ENCODE measurements at regions not wholly inside any gene's neighbourhood (a gene's known extent, or its start where the extent isn't known, plus 50 kb on each side); places are given as distances from the start of the nearest gene placed in this dataset.

DNA sequence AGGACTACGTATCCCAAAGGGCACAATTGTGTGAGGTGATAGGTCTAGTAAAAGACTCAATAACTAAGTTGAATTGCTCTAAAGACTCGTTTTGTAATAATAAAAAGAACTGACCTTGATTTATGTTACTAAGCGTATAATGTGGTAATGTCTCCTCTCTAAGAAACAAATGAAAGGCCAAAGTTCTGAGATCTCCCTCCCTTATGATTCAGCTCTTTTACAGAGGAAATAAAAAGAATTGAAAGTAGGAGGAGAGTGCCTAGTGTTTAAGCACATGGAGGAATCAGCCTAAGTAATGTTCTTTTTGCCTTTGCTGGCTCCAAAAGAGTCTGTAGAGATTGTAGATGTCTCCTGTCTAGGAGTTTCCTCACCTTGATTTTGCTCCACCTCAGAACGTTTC lies 98.0 kb downstream of the ARL4A start:
- H3K27me3 Mint-ChIP-seq (ENCODE audit: insufficient read depth, low read depth, poor library complexity), result no peaks in the 10 kb centered on the region
- ATAC-seq, result no peak
- H3K9me3 Mint-ChIP-seq, result no peaks in the 10 kb centered on the region
- H3K36me3 ChIP-seq (ENCODE audit: insufficient read depth), result no peaks in the 10 kb centered on the region
- no peaks in the 10 kb centered on the region for H3F3A ChIP-seq (replicated peaks; ENCODE audit: low read depth)
- no peaks in the 10 kb centered on the region for H4K20me1 ChIP-seq (replicated peaks; ENCODE audit: insufficient read depth)
- TF ChIP-seq, protein P1, sequence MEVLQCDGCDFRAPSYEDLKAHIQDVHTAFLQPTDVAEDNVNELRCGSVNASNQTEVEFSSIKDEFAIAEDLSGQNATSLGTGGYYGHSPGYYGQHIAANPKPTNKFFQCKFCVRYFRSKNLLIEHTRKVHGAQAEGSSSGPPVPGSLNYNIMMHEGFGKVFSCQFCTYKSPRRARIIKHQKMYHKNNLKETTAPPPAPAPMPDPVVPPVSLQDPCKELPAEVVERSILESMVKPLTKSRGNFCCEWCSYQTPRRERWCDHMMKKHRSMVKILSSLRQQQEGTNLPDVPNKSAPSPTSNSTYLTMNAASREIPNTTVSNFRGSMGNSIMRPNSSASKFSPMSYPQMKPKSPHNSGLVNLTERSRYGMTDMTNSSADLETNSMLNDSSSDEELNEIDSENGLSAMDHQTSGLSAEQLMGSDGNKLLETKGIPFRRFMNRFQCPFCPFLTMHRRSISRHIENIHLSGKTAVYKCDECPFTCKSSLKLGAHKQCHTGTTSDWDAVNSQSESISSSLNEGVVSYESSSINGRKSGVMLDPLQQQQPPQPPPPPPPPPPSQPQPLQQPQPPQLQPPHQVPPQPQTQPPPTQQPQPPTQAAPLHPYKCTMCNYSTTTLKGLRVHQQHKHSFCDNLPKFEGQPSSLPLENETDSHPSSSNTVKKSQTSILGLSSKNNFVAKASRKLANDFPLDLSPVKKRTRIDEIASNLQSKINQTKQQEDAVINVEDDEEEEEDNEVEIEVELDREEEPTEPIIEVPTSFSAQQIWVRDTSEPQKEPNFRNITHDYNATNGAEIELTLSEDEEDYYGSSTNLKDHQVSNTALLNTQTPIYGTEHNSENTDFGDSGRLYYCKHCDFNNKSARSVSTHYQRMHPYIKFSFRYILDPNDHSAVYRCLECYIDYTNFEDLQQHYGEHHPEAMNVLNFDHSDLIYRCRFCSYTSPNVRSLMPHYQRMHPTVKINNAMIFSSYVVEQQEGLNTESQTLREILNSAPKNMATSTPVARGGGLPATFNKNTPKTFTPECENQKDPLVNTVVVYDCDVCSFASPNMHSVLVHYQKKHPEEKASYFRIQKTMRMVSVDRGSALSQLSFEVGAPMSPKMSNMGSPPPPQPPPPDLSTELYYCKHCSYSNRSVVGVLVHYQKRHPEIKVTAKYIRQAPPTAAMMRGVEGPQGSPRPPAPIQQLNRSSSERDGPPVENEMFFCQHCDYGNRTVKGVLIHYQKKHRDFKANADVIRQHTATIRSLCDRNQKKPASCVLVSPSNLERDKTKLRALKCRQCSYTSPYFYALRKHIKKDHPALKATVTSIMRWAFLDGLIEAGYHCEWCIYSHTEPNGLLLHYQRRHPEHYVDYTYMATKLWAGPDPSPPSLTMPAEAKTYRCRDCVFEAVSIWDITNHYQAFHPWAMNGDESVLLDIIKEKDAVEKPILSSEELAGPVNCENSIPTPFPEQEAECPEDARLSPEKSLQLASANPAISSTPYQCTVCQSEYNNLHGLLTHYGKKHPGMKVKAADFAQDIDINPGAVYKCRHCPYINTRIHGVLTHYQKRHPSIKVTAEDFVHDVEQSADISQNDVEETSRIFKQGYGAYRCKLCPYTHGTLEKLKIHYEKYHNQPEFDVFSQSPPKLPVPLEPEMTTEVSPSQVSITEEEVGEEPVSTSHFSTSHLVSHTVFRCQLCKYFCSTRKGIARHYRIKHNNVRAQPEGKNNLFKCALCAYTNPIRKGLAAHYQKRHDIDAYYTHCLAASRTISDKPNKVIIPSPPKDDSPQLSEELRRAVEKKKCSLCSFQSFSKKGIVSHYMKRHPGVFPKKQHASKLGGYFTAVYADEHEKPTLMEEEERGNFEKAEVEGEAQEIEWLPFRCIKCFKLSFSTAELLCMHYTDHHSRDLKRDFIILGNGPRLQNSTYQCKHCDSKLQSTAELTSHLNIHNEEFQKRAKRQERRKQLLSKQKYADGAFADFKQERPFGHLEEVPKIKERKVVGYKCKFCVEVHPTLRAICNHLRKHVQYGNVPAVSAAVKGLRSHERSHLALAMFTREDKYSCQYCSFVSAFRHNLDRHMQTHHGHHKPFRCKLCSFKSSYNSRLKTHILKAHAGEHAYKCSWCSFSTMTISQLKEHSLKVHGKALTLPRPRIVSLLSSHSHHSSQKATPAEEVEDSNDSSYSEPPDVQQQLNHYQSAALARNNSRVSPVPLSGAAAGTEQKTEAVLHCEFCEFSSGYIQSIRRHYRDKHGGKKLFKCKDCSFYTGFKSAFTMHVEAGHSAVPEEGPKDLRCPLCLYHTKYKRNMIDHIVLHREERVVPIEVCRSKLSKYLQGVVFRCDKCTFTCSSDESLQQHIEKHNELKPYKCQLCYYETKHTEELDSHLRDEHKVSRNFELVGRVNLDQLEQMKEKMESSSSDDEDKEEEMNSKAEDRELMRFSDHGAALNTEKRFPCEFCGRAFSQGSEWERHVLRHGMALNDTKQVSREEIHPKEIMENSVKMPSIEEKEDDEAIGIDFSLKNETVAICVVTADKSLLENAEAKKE (CRISPR knock-in tag; IDR thresholded peaks at IDR 0.05), result no peak
- TF ChIP-seq EZH2phosphoT487 (IDR thresholded peaks at IDR 0.05; ENCODE audit: unreplicated experiment), result no peak
- TF ChIP-seq, protein P2, sequence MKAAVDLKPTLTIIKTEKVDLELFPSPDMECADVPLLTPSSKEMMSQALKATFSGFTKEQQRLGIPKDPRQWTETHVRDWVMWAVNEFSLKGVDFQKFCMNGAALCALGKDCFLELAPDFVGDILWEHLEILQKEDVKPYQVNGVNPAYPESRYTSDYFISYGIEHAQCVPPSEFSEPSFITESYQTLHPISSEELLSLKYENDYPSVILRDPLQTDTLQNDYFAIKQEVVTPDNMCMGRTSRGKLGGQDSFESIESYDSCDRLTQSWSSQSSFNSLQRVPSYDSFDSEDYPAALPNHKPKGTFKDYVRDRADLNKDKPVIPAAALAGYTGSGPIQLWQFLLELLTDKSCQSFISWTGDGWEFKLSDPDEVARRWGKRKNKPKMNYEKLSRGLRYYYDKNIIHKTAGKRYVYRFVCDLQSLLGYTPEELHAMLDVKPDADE (IDR thresholded peaks at IDR 0.05), result no peak
- DNase-seq (ENCODE audit: low spot score), result no peak
- peak overlapping the region; percentile 76 for H2AFZ ChIP-seq
- H3K27ac ChIP-seq (ENCODE audit: low read depth), result no peak overlapping the region
- no peaks in the 10 kb centered on the region for H3K36me3 Mint-ChIP-seq (ENCODE audit: low read depth)
- H3K27ac Mint-ChIP-seq, result no peak overlapping the region
- H3K9me2 ChIP-seq (ENCODE audit: insufficient read depth), result no peaks in the 10 kb centered on the region
- H3K27me3 ChIP-seq (ENCODE audit: insufficient read depth), result no peaks in the 10 kb centered on the region
- no peaks in the 10 kb centered on the region for H3K4me1 ChIP-seq (ENCODE audit: insufficient read depth)
- H3K4me3 Mint-ChIP-seq, result no peak overlapping the region
- H3K4me3 ChIP-seq, result no peak overlapping the region
- H3K4me2 ChIP-seq, result no peak overlapping the region
- no peaks in the 10 kb centered on the region for H3K79me2 ChIP-seq (replicated peaks; ENCODE audit: insufficient read depth)
- H3K4me1 Mint-ChIP-seq, result no peaks in the 10 kb centered on the region

DNA sequence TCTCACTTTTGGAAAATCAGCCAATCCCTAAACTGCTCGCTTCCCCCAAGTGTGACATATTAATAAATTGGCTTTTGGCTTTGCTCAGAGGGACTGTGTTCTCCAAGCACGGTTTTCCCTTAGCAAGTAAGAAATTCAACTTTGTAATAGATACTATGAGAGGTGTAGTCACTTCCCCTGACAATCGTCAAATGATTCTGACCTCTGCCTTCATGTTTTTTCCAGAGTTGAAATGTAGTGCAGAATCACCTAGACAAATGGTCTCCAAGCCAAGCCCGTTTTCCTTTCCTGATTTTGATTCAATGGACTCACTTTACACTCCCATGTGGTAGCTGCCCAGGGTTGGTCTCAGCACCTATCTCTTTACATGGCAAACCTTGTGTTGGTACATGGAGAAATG lies 99.1 kb downstream of the ARL4A start:
- H3K9me2 ChIP-seq (ENCODE audit: insufficient read depth), result no peaks in the 10 kb centered on the region
- Mint-ChIP-seq H3K27ac (no peak overlapping the region), H3K9me3 (no peaks in the 10 kb centered on the region), H3K27me3 (ENCODE audit: insufficient read depth, low read depth, poor library complexity) (no peaks in the 10 kb centered on the region), H3K4me1 (no peaks in the 10 kb centered on the region), H3K36me3 (ENCODE audit: low read depth) (no peaks in the 10 kb centered on the region), H3K4me3 (no peak overlapping the region)
- H3F3A ChIP-seq (replicated peaks; ENCODE audit: low read depth), result no peaks in the 10 kb centered on the region
- ATAC-seq (no peak), DNase-seq (ENCODE audit: low spot score) (no peak)
- H3K4me1 ChIP-seq (ENCODE audit: insufficient read depth), result no peaks in the 10 kb centered on the region
- no peak overlapping the region for H3K4me3 ChIP-seq
- H3K27me3 ChIP-seq (ENCODE audit: insufficient read depth), result no peaks in the 10 kb centered on the region
- H3K4me2 ChIP-seq, result no peak overlapping the region
- no peaks in the 10 kb centered on the region for H3K79me2 ChIP-seq (replicated peaks; ENCODE audit: insufficient read depth)
- no peaks in the 10 kb centered on the region for H4K20me1 ChIP-seq (replicated peaks; ENCODE audit: insufficient read depth)
- no peak overlapping the region for H3K27ac ChIP-seq (ENCODE audit: low read depth)
- H3K36me3 ChIP-seq (ENCODE audit: insufficient read depth), result no peaks in the 10 kb centered on the region
- peak overlapping the region; percentile 3; the same call in 1 of the 2 replicates for H2AFZ ChIP-seq
- TF ChIP-seq, protein P1 (CRISPR knock-in tag; IDR thresholded peaks at IDR 0.05), result no peak
- TF ChIP-seq EZH2phosphoT487 (IDR thresholded peaks at IDR 0.05; ENCODE audit: unreplicated experiment) (no peak), NANOG (IDR thresholded peaks at IDR 0.05; ENCODE audit: borderline replicate concordance) (no peak)

Measured in GM23338 (cell line).